SU-DHL-6 (cell line): ENCODE measurements at regions not wholly inside any gene's neighbourhood (a gene's known extent, or its start where the extent isn't known, plus 50 kb on each side); places are given as distances from the start of the nearest gene placed in this dataset.

ENCODE experiments used
- CTCF ChIP-seq: fragments of 200-600 bp; sonication (generic); IDR thresholded peaks from one replicate; pipeline ENCODE4 v1.5.1; 2017; ENCODE audit warnings: antibody characterized with exemption, mild to moderate bottlenecking, low read length, moderate library complexity; ENCODE audit not compliant: insufficient read depth, poor library complexity, severe bottlenecking
- EZH2phosphoT487 ChIP-seq: fragments of 200-600 bp; sonication (generic), shearing (Covaris generic); conservative IDR thresholded peaks from 2 replicates; pipeline ENCODE4 v1.6.1; 2018; ENCODE audit warnings: mild to moderate bottlenecking, antibody characterized with exemption, low read length, moderate library complexity, mixed read lengths

GRCh38 chr3:160090653-160091052, 102.0 kb downstream of the IL12A start:
- TF ChIP-seq EZH2phosphoT487 (no peak), CTCF (no peak)
